ENCODE measurements at regions not wholly inside any gene's neighbourhood (a gene's known extent, or its start where the extent isn't known, plus 50 kb on each side); places are given as distances from the start of the nearest gene placed in this dataset.
"Not testable (repeated sequence)": the region's sequence is repeated elsewhere in the genome, so short reads cannot be mapped to it uniquely, and the experiment has no call there.

DNA sequence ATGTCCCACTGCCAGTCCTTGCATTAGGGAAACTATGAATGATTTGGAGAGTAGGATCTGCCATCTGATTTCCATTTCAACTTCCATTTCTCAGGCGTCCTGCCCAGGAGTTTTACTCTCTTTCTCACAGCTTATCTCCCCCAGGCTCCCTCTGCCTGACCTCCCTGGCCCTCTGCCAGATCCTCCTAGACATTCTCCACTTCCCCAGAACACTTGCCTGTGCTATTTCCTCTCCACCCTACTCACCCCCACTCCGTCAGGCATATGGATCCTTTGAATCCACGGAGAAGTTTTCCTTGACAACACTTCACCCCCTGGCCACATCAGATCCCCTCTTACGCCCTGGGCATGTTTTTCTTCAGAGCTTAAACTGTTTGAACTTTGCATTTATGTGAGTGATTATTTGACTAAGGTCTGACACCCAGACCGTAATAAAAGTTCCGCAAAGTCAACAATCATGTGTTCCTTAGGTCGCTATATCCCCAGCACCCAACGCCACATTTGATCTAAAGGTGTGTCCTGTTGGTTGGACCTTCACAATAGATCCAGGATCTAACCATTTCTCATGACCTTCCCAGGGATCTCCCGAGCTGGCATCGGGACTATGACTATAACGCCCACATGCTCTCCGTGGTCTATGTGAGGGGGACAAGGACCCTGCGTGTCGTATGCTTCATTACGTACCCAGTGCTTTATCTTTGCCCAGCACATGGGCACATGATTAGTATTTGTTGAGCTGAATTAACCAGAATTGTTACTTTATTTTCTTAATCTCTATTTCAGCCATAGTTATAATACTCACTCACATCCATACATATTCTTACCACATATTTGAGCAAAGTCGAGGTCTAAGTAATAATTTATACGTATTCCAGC lies 255.8 kb upstream of the FOXN3 start:
- peak in 1 of 11 donors; percentile 9 for DNase-seq (ENCODE audit: extremely low read depth in 1 of 11, low read depth in 9 of 11, low spot score in 4 of 11)

DNA sequence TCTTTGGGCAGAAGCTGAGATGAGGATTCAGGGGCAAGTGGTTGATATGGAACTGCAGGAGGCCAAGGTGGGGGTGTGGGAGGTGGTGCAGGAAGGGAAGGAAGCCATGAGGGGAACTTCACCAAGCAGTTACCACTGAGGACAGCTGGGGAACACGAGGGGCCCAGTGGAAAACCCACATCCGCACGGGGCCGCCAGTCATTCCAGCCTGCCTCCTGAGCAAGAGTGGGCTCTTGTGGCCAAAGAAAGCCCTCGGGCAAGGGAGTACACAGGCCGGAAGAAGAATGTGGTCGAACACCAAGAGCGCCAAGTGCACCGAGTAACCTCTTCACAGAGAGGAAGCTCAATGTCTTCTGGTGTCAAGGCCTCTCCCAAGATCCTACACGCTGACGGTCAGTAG lies 252.2 kb upstream of the FOXN3 start:
- DNase-seq (ENCODE audit: extremely low read depth in 1 of 11, low read depth in 9 of 11, low spot score in 4 of 11): no peak

DNA sequence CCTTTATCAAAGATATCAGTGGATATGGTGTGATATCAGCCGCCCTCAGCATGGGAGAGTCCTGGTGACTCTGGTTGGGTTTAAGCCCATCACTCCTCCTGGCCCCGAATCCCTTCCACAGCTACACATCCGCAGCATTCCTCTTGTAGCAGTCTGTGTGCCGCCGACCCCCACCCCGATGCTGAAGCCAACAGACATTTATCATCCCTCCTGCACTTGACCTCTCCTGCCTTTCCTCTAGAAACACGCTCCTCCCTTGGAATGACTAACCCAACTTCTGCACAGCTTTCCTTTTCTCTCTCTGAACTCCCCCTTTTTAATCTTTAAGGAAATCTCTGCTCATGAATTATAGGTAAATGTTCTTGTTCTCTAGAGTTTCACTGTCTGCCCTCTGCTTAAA lies 250.9 kb upstream of the FOXN3 start:
- DNase-seq (ENCODE audit: extremely low read depth in 1 of 11, low read depth in 9 of 11, low spot score in 4 of 11): peak in 8 of 11 donors; percentile 9 to 37 (median 24)

DNA sequence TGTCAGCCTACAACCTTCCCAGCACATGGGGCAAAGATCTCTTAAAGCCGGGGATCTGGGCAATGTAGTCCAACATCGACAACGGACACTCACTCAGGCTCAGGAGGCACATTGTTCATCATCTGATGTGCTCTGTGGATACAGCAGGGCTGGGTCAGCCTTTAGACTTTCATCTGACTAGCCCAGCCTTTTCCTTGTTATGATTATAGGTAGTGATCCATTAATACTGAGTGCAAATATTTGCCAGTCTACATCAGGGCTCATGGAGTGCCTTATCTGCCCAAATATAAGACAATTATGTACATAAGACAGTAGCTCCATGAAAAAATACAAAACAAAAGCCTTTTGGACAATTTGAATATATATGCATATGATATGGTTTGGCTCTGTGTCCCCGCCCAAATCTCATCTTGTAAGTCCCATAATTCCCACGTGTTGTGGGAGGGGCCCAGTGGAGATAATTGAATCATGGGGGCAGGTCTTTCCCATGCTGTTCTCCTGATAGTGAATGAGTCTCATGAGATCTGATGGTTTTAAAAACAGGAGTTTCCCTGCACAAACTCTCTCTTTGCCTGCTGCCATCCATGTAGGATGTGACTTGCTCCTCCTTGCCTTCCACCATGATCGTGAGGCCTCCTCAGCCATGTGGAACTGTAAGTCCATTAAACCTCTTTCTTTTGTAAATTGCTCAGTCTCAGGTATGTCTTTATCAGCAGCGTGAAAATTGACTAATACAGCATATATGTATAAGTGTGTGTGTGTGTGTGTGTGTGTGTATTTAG lies 248.5 kb upstream of the FOXN3 start:
- DNase-seq (ENCODE audit: extremely low read depth in 1 of 11, low read depth in 9 of 11, low spot score in 4 of 11): not testable (repeated sequence)

DNA sequence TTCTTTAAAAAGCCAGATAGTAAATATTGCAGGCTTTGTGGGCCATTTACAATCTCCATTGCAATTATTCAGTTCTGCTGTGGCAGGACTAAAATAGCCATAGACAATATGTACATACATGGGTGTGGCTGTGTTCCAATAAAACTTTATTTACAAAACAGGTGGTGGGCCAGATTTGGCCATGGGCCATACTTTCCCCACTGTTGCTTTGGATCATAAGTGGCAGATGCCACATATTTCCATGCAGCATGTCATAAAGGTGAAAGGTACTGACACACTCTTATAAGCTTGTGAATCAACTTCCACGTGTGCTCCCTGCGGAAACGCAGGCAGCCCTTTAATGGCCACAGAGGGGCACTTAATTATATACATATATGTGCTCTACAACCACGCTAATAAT lies 244.4 kb upstream of the FOXN3 start:
- DNase-seq (ENCODE audit: extremely low read depth in 1 of 11, low read depth in 9 of 11, low spot score in 4 of 11): no peak

DNA sequence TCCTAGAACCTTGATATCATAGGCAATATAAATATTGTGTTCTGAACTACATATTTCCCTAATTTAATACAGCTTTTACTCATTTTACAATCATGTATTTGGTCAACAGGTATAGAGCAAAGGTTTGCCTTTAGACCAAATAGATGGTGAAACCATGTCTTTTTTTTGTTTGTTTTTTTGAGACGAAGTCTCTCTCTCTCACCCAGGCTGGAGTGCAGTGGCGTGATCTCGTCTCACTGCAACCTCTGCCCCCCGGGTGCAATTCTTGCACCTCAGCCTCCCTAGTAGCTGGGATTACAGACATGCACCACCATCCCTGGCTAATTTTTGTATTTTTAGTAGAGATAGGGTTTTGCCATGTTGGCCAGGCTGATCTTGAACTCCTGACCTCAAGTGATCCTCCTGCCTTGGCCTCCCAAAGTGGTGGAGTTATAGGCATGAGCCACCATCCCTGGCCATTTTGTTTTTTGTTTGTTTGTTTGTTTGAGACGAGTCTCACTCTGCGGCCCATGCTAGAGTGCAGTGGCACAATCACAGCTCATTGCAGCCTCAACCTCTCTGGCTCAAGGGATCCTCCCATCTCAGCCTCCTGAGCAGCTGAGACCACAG lies 243.7 kb upstream of the FOXN3 start:
- not testable (repeated sequence) for DNase-seq (ENCODE audit: extremely low read depth in 1 of 11, low read depth in 9 of 11, low spot score in 4 of 11)

DNA sequence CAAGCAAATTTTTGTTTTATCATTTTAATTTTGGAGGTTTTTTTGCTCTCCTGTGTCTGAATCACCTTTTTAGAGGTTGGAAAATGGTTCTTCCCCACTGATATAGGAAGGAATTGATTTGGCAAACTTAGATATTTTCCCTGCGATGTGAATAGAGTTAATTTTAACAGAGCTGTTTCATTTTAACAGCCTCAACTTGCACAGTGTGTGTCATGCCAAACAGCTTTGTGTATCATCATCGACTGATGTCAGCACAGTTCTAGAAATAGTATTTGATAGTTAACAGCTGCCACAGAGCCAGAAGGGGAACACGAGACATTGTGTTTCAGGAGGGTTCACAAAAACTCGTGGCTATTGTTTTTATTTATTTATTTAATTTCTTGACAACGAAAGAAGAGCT lies 243.1 kb upstream of the FOXN3 start:
- DNase-seq (ENCODE audit: extremely low read depth in 1 of 11, low read depth in 9 of 11, low spot score in 4 of 11): no peak

DNA sequence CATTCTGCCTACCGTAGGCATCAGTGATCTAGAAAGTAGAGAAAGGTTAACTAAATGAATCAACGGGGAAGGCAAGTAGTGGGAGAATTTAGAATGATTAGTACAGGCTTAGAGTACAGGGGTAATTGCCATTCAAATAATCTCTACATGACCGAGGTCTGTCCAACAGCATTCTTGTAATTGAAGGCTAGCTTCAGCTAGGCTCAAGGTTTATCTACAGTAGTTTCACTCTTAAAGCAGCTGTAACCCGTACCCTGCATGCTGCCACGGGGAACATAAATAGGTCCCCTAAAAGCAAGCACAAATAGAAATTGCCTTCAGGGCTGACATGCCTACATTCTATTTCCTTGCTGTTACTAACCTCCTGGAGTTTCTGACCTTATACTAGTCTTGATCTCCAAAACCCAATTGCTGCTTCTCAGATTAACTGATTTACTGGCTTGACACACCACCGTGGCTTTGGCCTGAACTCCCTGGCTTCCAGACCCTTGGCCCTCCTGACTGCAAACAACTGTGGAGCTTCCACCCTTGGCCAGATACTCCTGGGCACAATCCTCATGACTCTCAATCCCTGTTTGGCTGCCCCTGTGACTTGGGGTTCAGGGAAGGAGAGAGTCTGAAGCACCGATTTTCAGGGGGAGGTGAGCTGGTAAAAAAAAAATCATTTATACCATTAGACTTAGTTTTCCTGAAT lies 242.1 kb upstream of the FOXN3 start:
- DNase-seq (ENCODE audit: extremely low read depth in 1 of 11, low read depth in 9 of 11, low spot score in 4 of 11): no peak

DNA sequence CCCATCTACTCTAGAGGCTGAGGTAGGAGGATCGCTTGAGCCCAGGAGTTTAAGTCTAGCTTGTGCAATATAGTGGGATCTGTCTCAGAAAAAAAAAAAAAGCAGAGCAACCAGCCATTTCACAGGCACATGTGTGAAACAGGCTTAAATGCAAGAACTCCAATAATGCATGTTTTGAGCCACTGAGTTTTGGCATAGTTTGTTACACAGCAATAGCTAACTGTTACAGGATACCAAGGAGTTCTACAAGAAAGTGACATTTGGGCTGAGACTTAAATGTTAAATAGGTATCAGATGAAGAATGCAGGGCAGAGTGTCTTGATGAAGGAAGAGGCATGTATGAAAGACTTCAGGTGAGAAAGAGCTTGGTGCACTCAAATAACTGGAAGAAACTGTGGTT lies 240.0 kb upstream of the FOXN3 start:
- DNase-seq (ENCODE audit: extremely low read depth in 1 of 11, low read depth in 9 of 11, low spot score in 4 of 11): no peak

DNA sequence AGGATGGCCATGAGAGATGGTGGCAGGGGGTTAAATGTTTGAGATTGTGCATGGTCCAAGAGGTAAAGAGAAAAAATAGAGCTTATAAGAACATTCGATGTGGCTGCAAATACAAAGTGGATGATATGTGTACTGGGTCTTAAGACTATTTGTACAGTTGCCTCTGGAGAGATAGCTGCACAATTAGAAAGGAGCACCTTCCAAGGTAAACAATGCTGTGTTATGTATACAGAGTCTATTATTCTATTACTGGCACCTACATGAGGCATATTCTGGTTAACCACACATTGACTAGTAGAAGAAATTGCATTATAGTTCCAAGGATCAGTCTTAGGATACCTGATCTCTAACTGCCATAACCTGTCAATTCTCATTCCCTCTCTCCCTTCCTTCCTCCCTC lies 238.0 kb upstream of the FOXN3 start:
- no peak for DNase-seq (ENCODE audit: extremely low read depth in 1 of 11, low read depth in 9 of 11, low spot score in 4 of 11)

DNA sequence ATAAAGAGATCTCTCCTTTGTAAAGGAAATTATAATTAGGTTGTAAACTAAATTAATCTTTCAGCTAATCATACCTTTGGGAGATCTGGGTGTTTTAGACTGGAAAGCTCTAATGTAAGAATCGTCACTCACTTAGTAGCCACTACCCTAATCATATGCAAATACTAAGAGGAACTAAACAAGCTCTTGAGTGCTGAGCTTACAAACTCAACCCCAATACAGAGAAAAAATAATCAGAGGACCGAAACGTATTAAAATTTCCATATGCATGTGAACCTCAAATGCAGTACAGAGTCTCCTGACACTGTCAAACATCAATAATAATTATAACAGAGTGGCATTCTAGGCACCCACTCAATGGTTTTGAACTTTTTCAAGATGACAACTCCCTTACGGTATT lies 235.3 kb upstream of the FOXN3 start:
- no peak for DNase-seq (ENCODE audit: extremely low read depth in 1 of 11, low read depth in 9 of 11, low spot score in 4 of 11)

DNA sequence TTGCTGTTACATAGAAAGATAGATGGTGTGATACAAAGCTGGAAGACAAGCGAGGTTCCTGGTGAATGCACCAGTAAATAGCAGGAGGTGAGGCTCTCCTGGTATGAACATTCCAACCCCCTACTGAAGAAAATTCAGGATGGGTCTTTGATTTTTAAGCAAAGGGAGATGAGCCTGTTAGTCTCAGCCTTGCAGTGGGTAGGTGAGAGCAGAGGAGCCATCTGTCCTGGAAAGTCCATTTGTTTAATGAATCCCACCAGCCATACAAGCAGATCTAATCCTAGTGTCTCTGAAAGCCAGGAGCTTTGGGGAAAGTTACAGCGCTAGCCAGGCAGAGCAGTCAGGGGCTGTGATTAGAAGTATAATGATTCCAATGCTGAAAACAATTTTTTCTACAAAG lies 234.8 kb upstream of the FOXN3 start:
- DNase-seq (ENCODE audit: extremely low read depth in 1 of 11, low read depth in 9 of 11, low spot score in 4 of 11): no peak

DNA sequence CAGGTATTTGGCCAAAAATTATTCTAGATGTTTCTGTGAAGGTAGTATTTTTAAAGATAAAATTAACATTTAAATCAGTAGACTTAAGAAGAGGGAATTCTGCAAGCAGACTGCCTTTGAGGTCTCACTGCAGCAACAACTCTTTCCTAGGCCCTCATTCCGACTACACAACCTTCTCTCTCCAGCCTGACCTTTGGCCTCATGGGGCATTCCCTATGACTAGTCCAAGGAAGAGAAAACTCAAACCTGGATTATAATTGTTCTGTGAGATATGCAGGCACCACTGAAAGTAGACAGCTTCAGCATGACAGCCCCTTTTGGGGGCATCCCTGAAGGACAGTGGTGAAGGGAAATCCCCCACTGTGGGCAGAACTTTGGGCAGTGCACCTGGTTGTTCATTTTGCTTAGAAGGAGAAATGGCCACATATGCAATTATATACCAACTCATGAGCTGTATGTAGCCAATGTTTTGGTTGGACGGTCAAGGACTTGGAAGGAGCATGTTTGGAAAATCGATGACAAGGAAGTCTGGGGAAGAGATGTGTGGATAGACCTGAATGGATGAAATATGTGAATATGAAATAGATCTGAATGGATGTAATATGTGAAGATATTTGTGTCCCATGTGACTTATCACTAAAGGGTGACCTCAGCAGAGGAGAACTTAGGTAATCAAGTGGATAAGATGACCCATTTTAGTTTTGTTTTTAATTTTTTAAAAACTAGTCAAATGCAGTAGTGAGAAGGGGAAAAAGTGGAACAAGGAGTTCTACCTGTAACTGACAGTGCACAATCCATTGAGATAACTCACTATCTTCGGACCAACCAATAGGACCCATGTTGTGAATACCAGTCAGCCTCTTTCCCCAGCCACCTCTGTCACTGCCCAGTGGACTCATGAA lies 233.3 kb upstream of the FOXN3 start:
- no peak for DNase-seq (ENCODE audit: extremely low read depth in 1 of 11, low read depth in 9 of 11, low spot score in 4 of 11)

DNA sequence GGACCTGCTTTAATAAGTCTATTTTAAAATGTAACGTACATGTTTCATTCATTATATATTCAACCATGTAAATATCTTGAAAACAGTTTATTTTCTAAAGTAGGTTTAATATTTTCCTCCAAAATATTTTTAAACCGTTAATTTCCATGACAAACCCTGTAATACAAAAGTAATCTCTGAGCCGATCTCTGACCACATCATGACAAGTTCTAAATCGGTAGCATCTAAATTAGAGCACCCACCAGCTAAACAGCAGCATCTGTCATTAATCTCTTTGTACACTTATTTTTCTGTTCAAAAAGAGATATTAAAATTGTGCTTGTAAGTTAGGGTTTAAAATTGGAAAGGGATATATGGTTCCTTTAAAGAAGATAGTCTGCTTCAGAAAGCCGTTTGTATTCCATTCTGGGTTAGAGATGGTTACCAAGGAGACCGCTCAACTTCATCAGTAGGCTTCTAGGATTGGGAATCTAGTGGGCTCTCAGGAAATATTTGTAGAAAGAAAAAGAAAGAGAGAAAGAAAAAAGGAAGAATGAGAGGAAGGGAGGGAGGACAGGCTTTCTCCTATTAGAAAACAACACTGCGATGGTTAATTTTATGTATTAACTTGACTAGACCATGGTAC lies 232.5 kb upstream of the FOXN3 start:
- DNase-seq (ENCODE audit: extremely low read depth in 1 of 11, low read depth in 9 of 11, low spot score in 4 of 11): no peak

DNA sequence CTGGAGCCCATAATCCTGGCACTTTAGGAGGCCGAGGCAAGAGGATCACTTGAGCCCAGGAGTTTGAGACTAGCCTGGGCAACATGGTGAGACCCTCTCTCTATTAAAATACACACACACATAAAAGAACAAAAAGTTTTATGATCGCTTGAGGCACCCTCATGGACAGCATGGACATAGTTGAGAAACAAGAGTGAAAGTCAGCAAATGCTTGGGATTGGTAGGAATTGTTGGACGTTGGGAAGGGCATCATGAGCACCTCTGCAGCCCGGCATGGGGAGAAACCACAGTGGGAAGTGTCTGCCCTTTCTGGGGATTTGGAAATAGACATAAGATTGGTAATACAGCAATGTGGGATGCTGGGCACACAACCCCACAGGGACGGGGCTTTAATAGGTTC lies 231.9 kb upstream of the FOXN3 start:
- DNase-seq (ENCODE audit: extremely low read depth in 1 of 11, low read depth in 9 of 11, low spot score in 4 of 11): no peak

DNA sequence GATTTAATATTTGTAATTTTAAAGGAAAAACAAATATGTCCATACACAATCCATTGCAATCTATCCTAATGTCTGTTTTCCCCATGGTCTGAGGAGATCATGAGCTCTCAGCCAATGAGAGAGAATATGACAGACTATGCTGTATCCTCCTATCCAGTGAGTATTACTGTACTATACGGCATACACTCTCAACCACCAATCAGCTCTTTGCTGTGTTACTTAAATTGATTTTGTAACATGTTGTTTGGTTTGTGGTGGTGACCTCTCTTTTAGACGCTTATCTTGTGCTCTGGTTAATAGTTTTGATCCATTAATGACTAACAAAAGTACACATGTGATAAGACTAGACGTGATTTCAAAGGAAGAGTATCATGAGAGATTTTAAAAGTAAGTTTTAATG lies 231.5 kb upstream of the FOXN3 start:
- no peak for DNase-seq (ENCODE audit: extremely low read depth in 1 of 11, low read depth in 9 of 11, low spot score in 4 of 11)

DNA sequence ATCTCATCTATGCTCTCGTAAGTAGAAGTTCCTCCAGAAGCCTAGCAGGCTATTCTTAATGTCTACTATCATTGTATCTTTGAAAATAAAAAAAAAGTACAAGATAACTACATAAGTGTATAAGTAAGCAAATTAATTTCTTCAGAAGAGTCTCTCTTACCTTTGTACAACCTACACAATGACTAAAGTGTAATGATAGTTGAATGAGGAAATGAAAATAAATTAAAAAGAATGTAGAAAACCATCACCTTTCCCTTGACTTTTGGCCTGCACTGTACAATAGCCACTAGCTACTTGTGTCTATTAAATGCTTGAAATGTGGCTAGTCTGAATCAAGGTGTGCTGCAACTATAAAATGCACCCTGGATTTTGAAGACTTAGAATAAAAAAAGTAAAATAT lies 229.9 kb upstream of the FOXN3 start:
- DNase-seq (ENCODE audit: extremely low read depth in 1 of 11, low read depth in 9 of 11, low spot score in 4 of 11): no peak

DNA sequence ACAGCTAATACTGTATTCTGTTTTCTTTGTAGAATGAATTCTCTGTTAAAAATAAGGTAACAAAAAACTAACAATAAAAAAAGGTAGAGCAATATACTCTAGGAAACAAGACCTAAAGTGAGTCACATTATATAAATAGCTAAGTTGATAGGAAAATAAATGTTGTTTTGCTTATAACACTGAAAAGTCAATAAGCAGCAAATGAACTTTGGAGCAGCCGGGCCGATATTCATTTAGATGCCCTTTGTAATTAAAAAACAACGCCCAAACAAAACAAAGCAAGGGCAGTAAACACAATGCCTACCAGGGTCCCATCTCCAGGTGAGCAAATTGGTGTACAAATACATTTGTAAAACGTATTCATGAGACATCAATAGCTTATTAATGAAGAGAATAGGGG lies 227.6 kb upstream of the FOXN3 start:
- DNase-seq (ENCODE audit: extremely low read depth in 1 of 11, low read depth in 9 of 11, low spot score in 4 of 11): no peak
